ENCODE measurements at regions not wholly inside any gene's neighbourhood (a gene's known extent, or its start where the extent isn't known, plus 50 kb on each side); places are given as distances from the start of the nearest gene placed in this dataset.

- peak; percentile 98 for DNase-seq (ENCODE audit: low read depth)
Observed at GRCh38 chr12:95412482-95413311, 61.3 kb upstream of the METAP2 start.

GRCh38 chr12:95413576-95413975 lies 60.4 kb upstream of the METAP2 start:
- TF ChIP-seq CTCF (IDR thresholded peaks at IDR 0.05; ENCODE audit: insufficient read depth, low read depth, low read length): no peak
- DNase-seq (ENCODE audit: low read depth): peak; percentile 76
- H3K4me3 ChIP-seq (ENCODE audit: low read depth, low read length): no peak overlapping the region

More at GRCh38 chr12:95412482-95413311, 61.3 kb upstream of the METAP2 start:
- TF ChIP-seq CTCF (IDR thresholded peaks at IDR 0.05; ENCODE audit: insufficient read depth, low read depth, low read length): no peak
- H3K4me3 ChIP-seq (ENCODE audit: low read depth, low read length): no peak overlapping the region

GRCh38 chr12:95415451-95415850 lies 58.5 kb upstream of the METAP2 start:
- TF ChIP-seq CTCF (IDR thresholded peaks at IDR 0.05; ENCODE audit: insufficient read depth, low read depth, low read length): no peak
- H3K4me3 ChIP-seq (ENCODE audit: low read depth, low read length): no peak overlapping the region
- DNase-seq (ENCODE audit: low read depth): no peak

GRCh38 chr12:95416111-95416636 lies 57.8 kb upstream of the METAP2 start:
- DNase-seq (ENCODE audit: low read depth): no peak
- H3K4me3 ChIP-seq (ENCODE audit: low read depth, low read length): no peak overlapping the region
- TF ChIP-seq CTCF (IDR thresholded peaks at IDR 0.05; ENCODE audit: insufficient read depth, low read depth, low read length): no peak

GRCh38 chr12:95417372-95417771 lies 56.6 kb upstream of the METAP2 start:
- no peak for DNase-seq (ENCODE audit: low read depth)
- TF ChIP-seq CTCF (IDR thresholded peaks at IDR 0.05; ENCODE audit: insufficient read depth, low read depth, low read length): no peak
- no peak overlapping the region for H3K4me3 ChIP-seq (ENCODE audit: low read depth, low read length)

- TF ChIP-seq CTCF (IDR thresholded peaks at IDR 0.05; ENCODE audit: insufficient read depth, low read depth, low read length): no peak
- no peak for DNase-seq (ENCODE audit: low read depth)
- H3K4me3 ChIP-seq (ENCODE audit: low read depth, low read length): no peak overlapping the region
Observed at GRCh38 chr12:95418142-95418541, 55.8 kb upstream of the METAP2 start.
